ENCODE measurements at regions not wholly inside any gene's neighbourhood (a gene's known extent, or its start where the extent isn't known, plus 50 kb on each side); places are given as distances from the start of the nearest gene placed in this dataset.
"Not testable (repeated sequence)": the region's sequence is repeated elsewhere in the genome, so short reads cannot be mapped to it uniquely, and the experiment has no call there.

GRCh38 chr3:19825193-19825592, 108.8 kb downstream of the EFHB start:
- FAIRE-seq, result no peak

GRCh38 chr3:19822805-19823204, 111.2 kb downstream of the EFHB start:
- FAIRE-seq, result no peak
- no peak for DNase-seq (ENCODE audit: extremely low spot score, insufficient read length, low read depth)

More at GRCh38 chr3:19825193-19825592, 108.8 kb downstream of the EFHB start:
- DNase-seq (ENCODE audit: extremely low spot score, insufficient read length, low read depth), result no peak

- DNase-seq (ENCODE audit: extremely low spot score, insufficient read length, low read depth) (no peak), FAIRE-seq (no peak)
Observed at GRCh38 chr3:19816631-19817030, 117.4 kb downstream of the EFHB start.

GRCh38 chr3:19815805-19816204, 118.2 kb downstream of the EFHB start:
- DNase-seq (ENCODE audit: extremely low spot score, insufficient read length, low read depth) (no peak), FAIRE-seq (no peak)

GRCh38 chr3:19813743-19814142, 120.3 kb downstream of the EFHB start:
- not testable (repeated sequence) for DNase-seq (ENCODE audit: extremely low spot score, insufficient read length, low read depth); FAIRE-seq

- DNase-seq (ENCODE audit: extremely low spot score, insufficient read length, low read depth) (no peak), FAIRE-seq (no peak)
Observed at GRCh38 chr3:19811689-19812088, 122.3 kb downstream of the EFHB start.

GRCh38 chr3:19808834-19809233, 125.2 kb downstream of the EFHB start:
- FAIRE-seq (no peak), DNase-seq (ENCODE audit: extremely low spot score, insufficient read length, low read depth) (no peak)

GRCh38 chr3:19799887-19800286, 134.1 kb downstream of the EFHB start:
- DNase-seq (ENCODE audit: extremely low spot score, insufficient read length, low read depth) (no peak), FAIRE-seq (no peak)

- DNase-seq (ENCODE audit: extremely low spot score, insufficient read length, low read depth), result no peak
- FAIRE-seq, result no peak
Observed at GRCh38 chr3:19799115-19799514, 134.9 kb downstream of the EFHB start.

- FAIRE-seq, result no peak
Observed at GRCh38 chr3:19798324-19798723, 135.7 kb downstream of the EFHB start.

GRCh38 chr3:19792388-19792787, 141.6 kb downstream of the EFHB start:
- no peak for DNase-seq (ENCODE audit: extremely low spot score, insufficient read length, low read depth)
- no peak for FAIRE-seq

More at GRCh38 chr3:19798324-19798723, 135.7 kb downstream of the EFHB start:
- DNase-seq (ENCODE audit: extremely low spot score, insufficient read length, low read depth), result no peak

GRCh38 chr3:19775765-19776164, 158.3 kb downstream of the EFHB start:
- DNase-seq (ENCODE audit: extremely low spot score, insufficient read length, low read depth) (no peak), FAIRE-seq (no peak)

GRCh38 chr3:19769694-19770093, 164.3 kb downstream of the EFHB start:
- FAIRE-seq (no peak), DNase-seq (ENCODE audit: extremely low spot score, insufficient read length, low read depth) (no peak)

- FAIRE-seq, result no peak
Observed at GRCh38 chr3:19765954-19766353, 168.1 kb downstream of the EFHB start.

GRCh38 chr3:19757773-19758172, 176.2 kb downstream of the EFHB start:
- FAIRE-seq, result no peak
- no peak for DNase-seq (ENCODE audit: extremely low spot score, insufficient read length, low read depth)

More at GRCh38 chr3:19765954-19766353, 168.1 kb downstream of the EFHB start:
- DNase-seq (ENCODE audit: extremely low spot score, insufficient read length, low read depth), result no peak

GRCh38 chr3:19749448-19750017, 184.5 kb downstream of the EFHB start:
- FAIRE-seq (no peak), DNase-seq (ENCODE audit: extremely low spot score, insufficient read length, low read depth) (no peak)

- FAIRE-seq (no peak), DNase-seq (ENCODE audit: extremely low spot score, insufficient read length, low read depth) (no peak)
Observed at GRCh38 chr3:19748782-19749447, 185.1 kb downstream of the EFHB start.

GRCh38 chr3:19744047-19744446, 190.0 kb downstream of the EFHB start:
- FAIRE-seq, result no peak
- DNase-seq (ENCODE audit: extremely low spot score, insufficient read length, low read depth), result no peak

GRCh38 chr3:19742935-19743334, 191.1 kb downstream of the EFHB start:
- FAIRE-seq, result no peak
- no peak for DNase-seq (ENCODE audit: extremely low spot score, insufficient read length, low read depth)

- no peak for DNase-seq (ENCODE audit: extremely low spot score, insufficient read length, low read depth)
- FAIRE-seq, result no peak
Observed at GRCh38 chr3:19739504-19739903, 194.5 kb downstream of the EFHB start.

- no peak for DNase-seq (ENCODE audit: extremely low spot score, insufficient read length, low read depth)
- no peak for FAIRE-seq
Observed at GRCh38 chr3:19738846-19739245, 195.2 kb downstream of the EFHB start.

- no peak for DNase-seq (ENCODE audit: extremely low spot score, insufficient read length, low read depth)
- no peak for FAIRE-seq
Observed at GRCh38 chr3:19735111-19735510, 198.9 kb downstream of the EFHB start.

All from GM18507 (cell line).